HUES48 (cell line): ENCODE measurements at regions not wholly inside any gene's neighbourhood (a gene's known extent, or its start where the extent isn't known, plus 50 kb on each side); places are given as distances from the start of the nearest gene placed in this dataset.
"Not testable (repeated sequence)": the region's sequence is repeated elsewhere in the genome, so short reads cannot be mapped to it uniquely, and the experiment has no call there.

ENCODE experiments used
- H3K27ac ChIP-seq: one replicate; pipeline ENCODE4 v1.7.0; 2013; ENCODE audit warnings: low read depth, low read length, inconsistent platforms
- H3K27me3 ChIP-seq: 2 replicates; pipeline ENCODE4 v1.6.1; 2013; ENCODE audit warnings: mild to moderate bottlenecking, low read length; ENCODE audit not compliant: control insufficient read depth, insufficient read depth
- H3K36me3 ChIP-seq: 2 replicates; pipeline ENCODE4 v1.6.1; 2013; ENCODE audit warnings: low read length; ENCODE audit not compliant: control insufficient read depth, insufficient read depth
- H3K4me1 ChIP-seq: 2 replicates; pipeline ENCODE4 v1.6.1; 2013; ENCODE audit warnings: mild to moderate bottlenecking, low read length; ENCODE audit not compliant: control insufficient read depth, insufficient read depth
- H3K4me3 ChIP-seq: 2 replicates; pipeline ENCODE4 v1.5.1; 2013; ENCODE audit warnings: mild to moderate bottlenecking, low read depth, low read length
- H3K9ac ChIP-seq: 2 replicates; pipeline ENCODE4 v1.6.1; 2013; ENCODE audit warnings: mild to moderate bottlenecking, low read depth, low read length, moderate library complexity
- H3K9me3 ChIP-seq: 2 replicates; pipeline ENCODE4 v1.6.1; 2013; ENCODE audit warnings: low read length; ENCODE audit not compliant: control insufficient read depth, insufficient read depth

- Histone ChIP-seq H3K4me3 (no peak overlapping the region), H3K36me3 (no peaks in the 10 kb centered on the region), H3K9ac (no peak overlapping the region), H3K9me3 (no peaks in the 10 kb centered on the region), H3K4me1 (no peaks in the 10 kb centered on the region), H3K27ac (no peak overlapping the region), H3K27me3 (no peaks in the 10 kb centered on the region)
Measured at GRCh38 chr5:124614836-124615385, 131.5 kb downstream of the ZNF608 start.

- no peak overlapping the region for H3K27ac ChIP-seq
- no peak overlapping the region for H3K4me3 ChIP-seq
- no peak overlapping the region for H3K9ac ChIP-seq
- H3K36me3 ChIP-seq = no peaks in the 10 kb centered on the region
- H3K27me3 ChIP-seq = no peaks in the 10 kb centered on the region
- H3K4me1 ChIP-seq = no peaks in the 10 kb centered on the region
- no peaks in the 10 kb centered on the region for H3K9me3 ChIP-seq
Measured at GRCh38 chr5:124614105-124614504, 132.3 kb downstream of the ZNF608 start.

GRCh38 chr5:124613273-124613953 is 133.0 kb downstream of the ZNF608 start:
- H3K4me3 ChIP-seq = no peak overlapping the region
- no peaks in the 10 kb centered on the region for H3K9me3 ChIP-seq
- no peak overlapping the region for H3K9ac ChIP-seq
- H3K36me3 ChIP-seq = no peaks in the 10 kb centered on the region
- no peaks in the 10 kb centered on the region for H3K4me1 ChIP-seq
- no peak overlapping the region for H3K27ac ChIP-seq
- H3K27me3 ChIP-seq = no peaks in the 10 kb centered on the region

GRCh38 chr5:124612023-124612422 is 134.4 kb downstream of the ZNF608 start:
- H3K9ac ChIP-seq = no peak overlapping the region
- no peaks in the 10 kb centered on the region for H3K27me3 ChIP-seq
- no peak overlapping the region for H3K27ac ChIP-seq
- H3K4me3 ChIP-seq = no peak overlapping the region
- H3K36me3 ChIP-seq = no peaks in the 10 kb centered on the region
- no peaks in the 10 kb centered on the region for H3K9me3 ChIP-seq
- H3K4me1 ChIP-seq = no peaks in the 10 kb centered on the region

DNA sequence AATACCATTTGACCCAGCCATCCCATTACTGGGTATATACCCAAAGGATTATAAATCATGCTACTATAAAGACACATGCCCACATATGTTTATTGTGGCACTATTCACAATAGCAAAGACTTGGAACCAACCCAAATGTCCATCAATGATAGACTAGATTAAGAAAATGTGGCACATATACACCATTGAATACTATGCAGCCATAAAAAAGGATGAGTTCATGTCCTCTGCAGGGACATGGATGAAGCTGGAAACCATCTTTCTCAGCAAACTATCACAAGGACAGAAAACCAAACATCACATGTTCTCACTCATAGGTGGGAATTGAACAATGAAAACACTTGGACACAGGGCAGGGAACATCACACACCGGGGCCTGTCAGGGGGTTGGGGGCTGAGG is 135.2 kb downstream of the ZNF608 start:
- H3K27ac ChIP-seq, H3K27me3 ChIP-seq, H3K4me1 ChIP-seq, H3K36me3 ChIP-seq, H3K9me3 ChIP-seq, H3K9ac ChIP-seq, H3K4me3 ChIP-seq: not testable (repeated sequence)

- H3K27ac ChIP-seq, H3K9ac ChIP-seq, H3K9me3 ChIP-seq, H3K27me3 ChIP-seq, H3K36me3 ChIP-seq, H3K4me1 ChIP-seq, H3K4me3 ChIP-seq: not testable (repeated sequence)
Measured at GRCh38 chr5:124609685-124610084, 136.8 kb downstream of the ZNF608 start.

DNA sequence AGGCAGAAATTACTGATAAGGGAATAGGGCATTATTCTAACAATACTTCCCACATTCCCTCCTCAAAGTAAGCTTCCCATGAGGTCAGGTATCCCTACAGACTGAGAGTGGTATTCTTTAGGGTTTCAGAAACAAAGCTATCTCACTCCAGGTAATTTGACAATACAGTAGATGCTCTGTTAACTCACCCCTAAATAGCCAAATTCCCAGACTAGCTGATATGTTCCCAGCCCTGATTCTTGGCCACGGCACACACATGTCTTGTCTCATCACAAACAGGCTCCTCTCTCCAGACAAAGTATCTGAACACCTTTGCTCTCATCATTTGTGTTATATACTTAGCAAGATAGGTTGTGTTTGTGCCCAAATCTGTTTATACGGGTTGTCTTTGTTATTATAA is 139.9 kb downstream of the ZNF608 start:
- no peak overlapping the region for H3K4me3 ChIP-seq
- no peaks in the 10 kb centered on the region for H3K9me3 ChIP-seq
- H3K9ac ChIP-seq = no peak overlapping the region
- no peaks in the 10 kb centered on the region for H3K27me3 ChIP-seq
- peaks cover 4% of the 10 kb centered on the region; the same call in 1 of the 2 replicates for H3K4me1 ChIP-seq
- no peaks in the 10 kb centered on the region for H3K36me3 ChIP-seq
- no peak overlapping the region for H3K27ac ChIP-seq

- Histone ChIP-seq H3K9ac (no peak overlapping the region), H3K36me3 (no peaks in the 10 kb centered on the region), H3K27me3 (no peaks in the 10 kb centered on the region), H3K27ac (no peak overlapping the region), H3K9me3 (no peaks in the 10 kb centered on the region), H3K4me1 (peaks cover 4% of the 10 kb centered on the region; the same call in 1 of the 2 replicates), H3K4me3 (no peak overlapping the region)
Measured at GRCh38 chr5:124606093-124606492, 140.3 kb downstream of the ZNF608 start.

- Histone ChIP-seq H3K9me3 (no peaks in the 10 kb centered on the region), H3K4me3 (no peak overlapping the region), H3K27ac (peak overlapping the region; percentile 26), H3K9ac (no peak overlapping the region), H3K4me1 (peaks cover 4% of the 10 kb centered on the region; the same call in 1 of the 2 replicates), H3K36me3 (no peaks in the 10 kb centered on the region), H3K27me3 (no peaks in the 10 kb centered on the region)
Measured at GRCh38 chr5:124605541-124605940, 140.9 kb downstream of the ZNF608 start.

DNA sequence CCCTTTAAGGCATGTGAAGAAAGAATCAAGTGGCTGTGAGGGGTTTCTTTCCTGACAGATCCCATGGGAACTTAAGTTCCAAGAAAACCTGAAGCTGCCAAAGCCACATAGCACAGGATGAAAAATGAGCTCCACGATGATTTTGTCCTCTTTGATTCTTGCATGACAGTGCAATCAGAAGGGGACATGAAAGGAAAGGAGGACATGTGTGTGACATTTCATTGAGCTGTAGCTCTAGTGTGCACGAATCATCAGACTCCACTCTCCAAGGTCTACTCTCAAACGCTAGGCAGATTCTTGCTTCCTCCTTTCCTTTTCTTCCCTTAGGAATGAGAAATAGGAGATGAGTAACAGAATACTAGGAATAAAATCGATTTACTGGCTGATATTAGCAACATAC is 142.0 kb downstream of the ZNF608 start:
- H3K27ac ChIP-seq = no peak overlapping the region
- H3K9ac ChIP-seq = no peak overlapping the region
- no peak overlapping the region for H3K4me3 ChIP-seq
- H3K9me3 ChIP-seq = no peaks in the 10 kb centered on the region
- no peaks in the 10 kb centered on the region for H3K36me3 ChIP-seq
- peaks cover 4% of the 10 kb centered on the region; the same call in 1 of the 2 replicates for H3K4me1 ChIP-seq
- no peaks in the 10 kb centered on the region for H3K27me3 ChIP-seq

DNA sequence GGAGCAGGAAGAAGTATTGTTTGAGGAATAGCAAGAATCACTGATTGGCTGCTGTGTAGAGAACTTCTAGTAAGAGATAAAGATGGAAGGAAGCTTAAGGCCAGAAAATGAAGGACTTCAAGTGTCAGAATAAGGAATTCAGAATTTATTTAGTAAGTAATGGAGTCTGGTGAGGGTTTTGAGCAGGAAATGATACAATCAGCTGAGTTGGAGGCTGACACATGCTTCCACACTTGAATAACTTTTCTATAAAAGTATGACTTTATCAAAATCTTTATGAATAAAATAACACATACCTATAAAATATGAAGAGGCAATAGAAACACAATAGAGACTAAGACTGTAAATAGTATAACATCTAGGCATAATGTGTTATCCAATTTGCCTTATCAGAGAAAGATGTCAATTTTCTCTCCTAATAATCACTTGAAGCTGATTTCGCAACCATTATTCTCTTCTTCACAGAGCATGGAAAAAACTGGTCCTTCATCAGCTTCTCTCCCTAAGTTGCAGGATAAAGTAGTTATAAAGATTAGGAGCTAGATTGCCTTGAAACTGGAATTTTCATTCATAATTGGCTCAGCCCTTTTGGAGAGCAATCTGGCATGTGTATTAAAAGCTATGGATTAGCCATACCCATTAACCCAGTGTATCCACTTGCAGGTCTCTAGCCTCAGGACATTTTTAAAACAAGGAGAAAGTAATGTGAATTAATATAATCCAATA is 143.4 kb downstream of the ZNF608 start:
- Histone ChIP-seq H3K9ac (no peak overlapping the region), H3K36me3 (no peaks in the 10 kb centered on the region), H3K9me3 (no peaks in the 10 kb centered on the region), H3K4me3 (no peak overlapping the region), H3K27me3 (no peaks in the 10 kb centered on the region), H3K4me1 (peaks cover 11% of the 10 kb centered on the region; the same call in 1 of the 2 replicates), H3K27ac (no peak overlapping the region)
